Thymus (tissue), 11 donors: ENCODE measurements at regions not wholly inside any gene's neighbourhood (a gene's known extent, or its start where the extent isn't known, plus 50 kb on each side); places are given as distances from the start of the nearest gene placed in this dataset.

Source experiments
- DNase-seq, 9 donors: peaks; one replicate each; pipeline ENCODE4 v3.0.0-alpha.2; 2013; ENCODE audit warnings: low spot score in 9 of 9, low read depth in 6 of 9, missing footprints in 1 of 9
- H3K27ac ChIP-seq, 2 donors: one replicate each; pipeline ENCODE4 v1.5.1; 2013; ENCODE audit warnings: control low read depth in 1 of 2, low read depth in 1 of 2, low read length in 1 of 2, mild to moderate bottlenecking in 1 of 2, moderate library complexity in 1 of 2
- H3K27me3 ChIP-seq, 2 donors: one replicate each; pipeline ENCODE4 v1.5.1; 2013; ENCODE audit warnings: low read length in 1 of 2; ENCODE audit not compliant: control insufficient read depth in 2 of 2, insufficient read depth in 1 of 2
- H3K36me3 ChIP-seq, 2 donors: one replicate each; pipeline ENCODE4 v1.5.1; 2013; ENCODE audit warnings: low read length in 1 of 2, mild to moderate bottlenecking in 1 of 2, moderate library complexity in 1 of 2; ENCODE audit not compliant: control insufficient read depth in 2 of 2, insufficient read depth in 2 of 2
- H3K4me1 ChIP-seq, 2 donors: one replicate each; pipeline ENCODE4 v1.5.1; 2013; ENCODE audit warnings: low read length in 2 of 2; ENCODE audit not compliant: control insufficient read depth in 2 of 2, insufficient read depth in 2 of 2
- H3K4me3 ChIP-seq, 2 donors: one replicate each; pipeline ENCODE4 v1.5.1; 2013; ENCODE audit warnings: low read length in 2 of 2, control low read depth in 1 of 2, mild to moderate bottlenecking in 1 of 2
- H3K9me3 ChIP-seq, 2 donors: one replicate each; pipeline ENCODE4 v1.5.1; 2013; ENCODE audit warnings: low read length in 1 of 2, mild to moderate bottlenecking in 1 of 2; ENCODE audit not compliant: control insufficient read depth in 2 of 2, insufficient read depth in 1 of 2
- WGBS: extraction: QIAGEN DNeasy Blood & Tissue Kit; methylation state at CpG from one replicate; pipeline ENCODE4 v1.1.7; 2013; 5-methylcytosine and 5-hydroxymethylcytosine counted together
- donor health status: healthy.

DNA sequence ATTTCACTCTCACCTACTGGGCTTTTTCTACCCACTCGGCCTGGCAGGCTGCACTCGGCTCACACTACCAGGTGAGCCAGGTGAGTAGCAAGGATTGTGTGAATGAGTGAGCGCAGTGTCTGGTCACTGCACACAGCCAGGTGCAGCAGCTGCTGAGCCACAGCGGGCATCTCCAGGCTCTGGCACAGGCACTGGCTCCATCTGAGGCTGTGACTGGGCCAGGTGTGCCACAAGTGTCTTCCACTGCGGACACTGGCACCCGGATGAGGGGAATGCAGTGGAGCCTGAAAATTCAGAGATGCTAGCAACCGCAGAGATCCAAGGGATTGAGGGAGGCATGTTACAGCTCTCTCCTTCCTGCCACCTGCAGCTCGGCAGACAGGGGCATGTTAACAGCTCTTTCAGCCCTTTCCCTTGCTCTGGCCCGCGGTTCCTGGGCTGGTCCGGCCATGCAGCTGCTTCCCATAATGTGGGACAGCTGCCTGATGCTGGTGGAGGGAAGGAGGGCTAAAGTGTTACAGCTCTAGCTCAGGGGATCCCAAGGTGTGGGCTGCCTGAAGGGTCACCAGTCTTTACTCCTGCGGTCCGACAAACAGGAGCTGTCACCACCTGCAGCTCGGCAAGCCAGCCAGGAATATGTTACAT lies 1038.3 kb downstream of the AMY1C start:
- DNase-seq = no peak
- no peaks in the 10 kb centered on the region for H3K36me3 ChIP-seq
- no peaks in the 10 kb centered on the region for H3K4me1 ChIP-seq
- no peak overlapping the region for H3K27ac ChIP-seq
- H3K4me3 ChIP-seq = no peak overlapping the region
- peaks cover 1 to 9% of the 10 kb centered on the region in 2 donors for H3K9me3 ChIP-seq
- WGBS = 96% methylated on average over 14 of the region's 14 CpGs
- no peaks in the 10 kb centered on the region for H3K27me3 ChIP-seq

DNA sequence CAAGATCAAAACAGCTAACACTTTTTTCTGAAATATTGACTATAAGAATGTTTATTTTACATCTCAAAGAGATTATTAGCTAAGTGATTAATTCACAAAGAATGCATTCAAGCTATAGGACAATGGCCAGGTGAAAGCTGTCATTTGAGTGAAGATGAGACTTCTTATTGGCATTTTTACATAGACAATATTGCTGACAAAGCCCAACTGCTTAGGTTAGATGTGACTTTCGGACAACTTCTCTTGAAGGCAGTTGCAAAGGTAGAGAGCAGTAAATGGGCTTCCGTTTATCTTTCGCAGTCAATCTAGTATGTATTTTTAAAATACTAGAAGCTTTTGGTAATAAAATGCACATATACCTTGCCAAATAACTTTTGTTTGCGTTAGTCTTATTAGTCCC lies 1041.3 kb downstream of the AMY1C start:
- no peaks in the 10 kb centered on the region for H3K27me3 ChIP-seq
- 97% methylated on average over 4 of the region's 4 CpGs for WGBS
- H3K4me3 ChIP-seq = no peak overlapping the region
- no peak for DNase-seq
- H3K4me1 ChIP-seq = no peaks in the 10 kb centered on the region
- H3K9me3 ChIP-seq = peaks cover 1 to 9% of the 10 kb centered on the region in 2 donors
- no peaks in the 10 kb centered on the region for H3K36me3 ChIP-seq
- H3K27ac ChIP-seq = no peak overlapping the region

DNA sequence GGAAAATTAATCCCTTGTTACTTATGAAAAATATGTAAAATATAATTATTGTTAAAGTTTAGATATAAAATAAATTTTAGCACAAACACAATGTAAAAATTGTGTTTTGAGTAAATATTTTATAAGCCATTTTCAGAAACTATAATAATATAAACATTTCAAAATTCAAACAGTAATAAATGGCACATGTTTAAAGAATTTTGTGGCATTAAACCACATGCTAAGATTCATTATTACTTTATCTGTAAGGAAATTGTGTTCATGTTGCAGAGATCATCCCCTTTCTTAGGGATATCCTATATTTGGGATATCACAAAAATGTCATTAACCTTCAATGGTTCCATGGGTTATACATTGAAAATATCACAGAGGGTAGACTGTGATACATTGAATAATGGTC lies 1044.3 kb downstream of the AMY1C start:
- no peak overlapping the region for H3K4me3 ChIP-seq
- no peaks in the 10 kb centered on the region for H3K27me3 ChIP-seq
- no peaks in the 10 kb centered on the region for H3K36me3 ChIP-seq
- no peaks in the 10 kb centered on the region for H3K9me3 ChIP-seq
- no peak for DNase-seq
- no peak overlapping the region for H3K27ac ChIP-seq
- H3K4me1 ChIP-seq = no peaks in the 10 kb centered on the region

DNA sequence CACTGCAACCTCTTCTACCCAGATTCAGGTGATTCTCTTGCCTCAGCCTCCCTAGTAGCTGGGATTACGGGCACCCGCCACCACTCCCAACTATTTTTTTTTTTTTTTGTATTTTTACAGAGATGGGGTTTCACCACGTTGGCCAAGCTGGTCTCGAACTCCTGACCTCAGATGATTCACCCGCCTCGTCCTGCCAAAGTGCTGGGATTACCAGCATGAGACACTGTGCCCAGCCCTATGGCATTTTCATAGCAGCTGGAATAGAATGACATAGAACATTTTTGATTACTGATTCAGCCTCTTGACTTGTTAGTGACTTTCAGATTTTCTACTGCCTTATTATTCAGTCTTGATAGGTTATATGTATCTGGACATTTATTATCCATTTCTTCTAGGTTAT lies 1046.2 kb downstream of the AMY1C start:
- Histone ChIP-seq H3K27me3 (no peaks in the 10 kb centered on the region), H3K36me3 (no peaks in the 10 kb centered on the region), H3K4me3 (no peak overlapping the region), H3K27ac (no peak overlapping the region), H3K9me3 (no peaks in the 10 kb centered on the region), H3K4me1 (no peaks in the 10 kb centered on the region)
- WGBS = 97% methylated on average over 6 of the region's 6 CpGs
- no peak for DNase-seq

DNA sequence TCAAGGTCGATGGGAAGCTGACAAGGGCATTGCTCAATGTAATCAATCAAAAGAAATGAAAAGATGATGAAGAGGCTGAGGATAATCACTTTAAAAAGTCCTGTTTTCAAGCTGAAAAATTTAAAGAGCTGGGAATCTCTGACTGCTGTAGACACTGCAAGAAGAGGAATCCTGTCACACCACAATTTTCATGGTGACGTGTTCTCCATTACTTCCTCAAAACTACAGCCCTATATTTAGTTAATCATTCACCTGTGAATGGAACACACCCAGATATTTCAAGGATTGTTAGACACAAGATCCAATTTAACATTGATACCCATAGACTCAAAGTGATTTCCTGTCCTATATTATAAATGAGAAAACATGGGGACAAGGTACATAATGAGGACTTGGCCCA lies 1048.3 kb downstream of the AMY1C start:
- WGBS = 79% methylated on average over 2 of the region's 2 CpGs
- no peak overlapping the region for H3K4me3 ChIP-seq
- no peak overlapping the region for H3K27ac ChIP-seq
- no peak for DNase-seq
- H3K9me3 ChIP-seq = no peaks in the 10 kb centered on the region
- no peaks in the 10 kb centered on the region for H3K4me1 ChIP-seq
- no peaks in the 10 kb centered on the region for H3K27me3 ChIP-seq
- H3K36me3 ChIP-seq = no peaks in the 10 kb centered on the region

DNA sequence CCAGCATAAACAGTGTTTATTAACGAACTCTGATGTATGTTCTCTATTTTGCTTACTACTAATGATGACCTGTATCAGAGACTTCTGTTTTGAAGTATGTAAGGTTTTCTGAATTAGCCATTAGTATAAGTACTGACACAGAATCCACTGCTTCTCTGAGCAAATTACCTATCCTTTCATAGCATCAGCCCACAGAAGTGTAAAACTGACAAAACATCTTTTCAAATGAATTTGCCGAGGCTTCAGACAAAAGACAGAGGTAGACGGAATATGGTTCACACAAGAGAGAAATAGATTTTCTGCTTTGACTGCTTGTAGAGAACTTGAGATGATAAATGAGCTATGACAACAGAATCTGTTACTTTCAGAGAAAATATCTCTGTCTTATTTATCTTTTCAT lies 1051.6 kb downstream of the AMY1C start:
- no peak overlapping the region for H3K27ac ChIP-seq
- no peaks in the 10 kb centered on the region for H3K4me1 ChIP-seq
- no peak for DNase-seq
- 94% methylated on average over 3 of the region's 3 CpGs for WGBS
- H3K36me3 ChIP-seq = no peaks in the 10 kb centered on the region
- no peaks in the 10 kb centered on the region for H3K9me3 ChIP-seq
- no peak overlapping the region for H3K4me3 ChIP-seq
- no peaks in the 10 kb centered on the region for H3K27me3 ChIP-seq

DNA sequence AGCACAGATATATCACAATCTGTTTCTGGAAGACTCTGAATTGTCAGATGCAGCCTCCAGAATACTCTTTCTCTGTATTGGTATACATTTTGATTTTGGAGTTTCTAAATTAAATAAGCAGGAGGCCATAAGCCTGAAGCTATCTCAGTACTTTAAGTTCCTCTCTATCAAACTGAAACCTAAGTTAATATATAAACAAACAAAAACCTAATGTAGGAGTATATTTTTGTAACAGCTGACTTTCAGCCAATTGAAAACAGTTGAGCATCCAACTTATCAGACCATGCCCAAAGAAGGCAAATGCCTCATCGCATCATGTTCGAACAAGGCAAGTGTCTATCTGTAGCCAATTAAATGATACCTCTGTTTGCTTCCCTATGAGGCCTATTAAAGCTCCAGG lies 1054.4 kb downstream of the AMY1C start:
- Histone ChIP-seq H3K27ac (no peak overlapping the region), H3K4me1 (no peaks in the 10 kb centered on the region), H3K27me3 (no peaks in the 10 kb centered on the region), H3K36me3 (no peaks in the 10 kb centered on the region), H3K4me3 (no peak overlapping the region), H3K9me3 (no peaks in the 10 kb centered on the region)
- 94% methylated on average over 2 of the region's 2 CpGs for WGBS
- DNase-seq = no peak

DNA sequence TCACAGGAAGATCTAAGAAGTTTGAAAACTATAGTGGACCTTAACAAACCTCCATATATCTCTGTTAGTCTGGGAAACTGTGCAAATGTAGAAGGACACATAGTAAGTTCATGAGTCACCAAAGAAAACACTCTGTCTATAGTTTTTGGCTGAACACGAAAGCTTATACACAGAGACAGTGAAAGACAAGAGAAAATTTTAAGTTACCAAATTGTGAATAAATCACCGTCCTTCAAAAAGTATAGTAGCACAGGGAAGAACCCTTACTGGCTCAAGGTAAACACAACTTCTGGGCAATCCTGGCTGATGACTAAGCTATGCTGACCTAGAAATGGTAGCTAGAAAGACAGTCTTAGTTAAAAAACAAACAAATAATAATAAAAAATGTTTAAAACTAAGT lies 1057.9 kb downstream of the AMY1C start:
- DNase-seq = no peak
- Histone ChIP-seq H3K27ac (no peak overlapping the region), H3K27me3 (no peaks in the 10 kb centered on the region), H3K36me3 (no peaks in the 10 kb centered on the region), H3K4me3 (no peak overlapping the region), H3K4me1 (no peaks in the 10 kb centered on the region), H3K9me3 (no peaks in the 10 kb centered on the region)
- 93% methylated on average over 2 of the region's 2 CpGs for WGBS

DNA sequence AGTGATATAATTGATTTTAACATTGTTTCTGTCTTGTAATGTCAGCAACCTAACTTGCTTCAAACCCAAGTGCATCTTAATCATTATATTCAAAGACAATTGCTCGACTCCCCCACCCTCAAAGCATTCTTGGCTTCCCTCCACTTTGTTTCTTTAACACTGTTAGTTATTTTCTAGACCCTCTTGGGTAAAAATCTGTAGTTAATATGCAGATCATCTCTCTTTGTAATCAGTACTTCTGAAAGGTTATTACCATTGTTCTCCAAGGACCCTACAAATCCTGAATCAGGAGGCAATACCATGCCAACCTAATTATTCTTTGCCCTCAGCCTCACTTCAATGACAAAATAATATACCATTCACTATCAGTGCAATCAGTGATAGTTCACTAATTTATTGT lies 1075.7 kb downstream of the AMY1C start:
- Histone ChIP-seq H3K9me3 (no peaks in the 10 kb centered on the region), H3K4me1 (no peaks in the 10 kb centered on the region), H3K27ac (no peak overlapping the region), H3K4me3 (no peak overlapping the region), H3K27me3 (no peaks in the 10 kb centered on the region), H3K36me3 (no peaks in the 10 kb centered on the region)
- no peak for DNase-seq
- WGBS = 80% methylated on average over 1 of the region's 1 CpG

DNA sequence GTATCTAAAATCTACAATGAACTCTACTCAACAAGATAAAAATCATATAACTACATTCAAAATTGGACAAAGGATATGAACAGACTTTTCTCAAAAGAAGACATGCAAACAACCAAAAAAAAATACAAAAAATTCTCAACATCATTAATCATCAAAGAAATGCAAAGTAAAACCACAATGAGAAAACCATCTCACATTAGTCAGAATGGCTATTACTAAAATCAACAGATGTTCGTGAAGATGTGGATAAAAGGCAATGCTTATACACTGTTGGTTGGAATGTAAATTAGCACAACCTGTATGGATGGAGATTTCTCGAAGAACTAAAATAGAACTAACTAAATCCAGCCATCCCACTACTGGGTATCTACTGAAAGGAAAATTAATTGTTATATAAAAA lies 1080.8 kb downstream of the AMY1C start:
- 96% methylated on average over 2 of the region's 2 CpGs for WGBS
- no peak overlapping the region for H3K4me3 ChIP-seq
- no peak for DNase-seq
- H3K36me3 ChIP-seq = no peaks in the 10 kb centered on the region
- H3K27me3 ChIP-seq = no peaks in the 10 kb centered on the region
- peaks cover 0 to 3% of the 10 kb centered on the region in 2 donors for H3K9me3 ChIP-seq
- H3K4me1 ChIP-seq = no peaks in the 10 kb centered on the region
- H3K27ac ChIP-seq = no peak overlapping the region
